ENCODE measurements at regions not wholly inside any gene's neighbourhood (a gene's known extent, or its start where the extent isn't known, plus 50 kb on each side); places are given as distances from the start of the nearest gene placed in this dataset.

- TF ChIP-seq KDM1A (IDR thresholded peaks at IDR 0.05) (no peak), CBFB (CRISPR knock-in tag; IDR thresholded peaks at IDR 0.05) (no peak), PTRF (tag; IDR thresholded peaks at IDR 0.05) (no peak), BHLHE40 (IDR thresholded peaks at IDR 0.05; ENCODE audit: low read length) (no peak), ZNF24 (IDR thresholded peaks at IDR 0.05) (no peak), RCOR1 (IDR thresholded peaks at IDR 0.05; ENCODE audit: borderline replicate concordance in 1 of 2, low read depth in 2 of 2, low read length in 2 of 2) (no peak)
Measured at GRCh38 chr4:175456131-175456530, 355.9 kb downstream of the GPM6A start.

All from K562 (cell line).